Inflammatory macrophage treated with lipopolysaccharide for 4 hours (primary cell): ENCODE measurements at regions not wholly inside any gene's neighbourhood (a gene's known extent, or its start where the extent isn't known, plus 50 kb on each side); places are given as distances from the start of the nearest gene placed in this dataset.
"Not testable (repeated sequence)": the region's sequence is repeated elsewhere in the genome, so short reads cannot be mapped to it uniquely, and the experiment has no call there.

Experiments used
- DNase-seq: peaks from one replicate; pipeline ENCODE4 v3.0.0-alpha.2; 2020

DNA sequence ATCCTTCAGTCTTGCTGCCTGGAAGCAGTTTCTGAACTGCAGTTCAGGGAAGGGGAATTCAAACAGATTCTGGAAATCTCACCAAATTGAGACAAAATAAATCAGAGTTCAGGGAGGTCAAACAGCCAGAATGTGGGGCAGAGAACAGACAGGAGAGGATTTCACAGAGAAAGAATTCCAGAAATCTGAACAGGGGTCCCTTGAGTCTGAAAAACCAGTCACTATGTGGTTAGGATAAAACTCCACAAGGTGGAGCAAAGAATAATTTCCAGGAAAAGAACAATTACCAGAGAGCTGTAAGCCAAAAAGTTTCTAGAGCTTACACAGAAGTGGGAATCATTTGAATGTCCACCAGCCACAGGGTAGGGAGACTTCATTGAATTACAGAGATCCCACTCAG is 84.7 kb downstream of the URB2 start:
- no peak for DNase-seq

DNA sequence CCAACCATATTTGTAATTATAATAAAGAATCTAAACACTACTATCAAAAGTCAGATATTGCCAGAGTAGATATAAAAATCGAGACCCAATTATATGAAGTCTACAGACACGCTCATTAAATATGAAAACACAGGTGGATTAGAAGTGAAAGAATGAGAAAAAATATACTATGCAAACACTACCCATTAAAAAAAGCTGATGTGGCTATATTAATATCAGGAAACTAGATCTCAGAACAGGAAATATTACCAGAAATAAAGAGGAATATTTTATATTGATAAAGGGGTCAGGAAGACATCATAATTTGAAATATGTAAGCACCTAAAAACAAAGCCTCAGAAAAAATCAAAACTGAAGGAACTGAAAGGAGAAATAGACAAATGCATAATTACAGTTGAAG is 88.3 kb downstream of the URB2 start:
- no peak for DNase-seq

DNA sequence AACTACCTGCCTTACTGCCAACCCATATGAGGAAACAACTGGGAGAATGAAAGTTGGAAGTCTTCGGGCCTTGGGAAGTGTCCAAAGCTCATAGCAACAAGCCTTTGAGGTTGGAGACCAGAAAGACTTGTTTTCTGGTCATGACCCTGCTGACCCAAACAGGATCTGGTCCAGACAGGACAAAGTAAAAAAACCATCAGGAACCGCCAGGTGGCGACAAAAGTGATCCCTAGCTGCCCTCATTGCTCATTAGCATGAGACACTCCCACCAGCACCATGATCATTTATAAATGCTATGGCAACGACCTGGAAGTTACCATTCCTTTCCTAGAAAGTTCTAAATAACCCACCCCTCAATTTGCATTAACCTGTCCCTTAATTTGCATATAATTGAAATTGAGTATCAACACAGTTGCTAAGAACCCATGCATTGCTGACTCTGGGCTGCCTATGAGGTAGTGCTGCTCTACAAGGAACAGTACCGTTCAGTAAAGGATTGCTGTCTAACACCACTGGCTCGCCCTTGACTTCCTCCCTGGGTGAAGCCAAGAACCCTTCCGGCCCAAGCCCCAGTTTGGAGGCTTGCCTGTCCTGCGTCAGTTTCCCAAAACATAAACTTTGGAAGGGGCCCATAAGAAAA is 89.0 kb downstream of the URB2 start:
- DNase-seq = peak; percentile 6

DNA sequence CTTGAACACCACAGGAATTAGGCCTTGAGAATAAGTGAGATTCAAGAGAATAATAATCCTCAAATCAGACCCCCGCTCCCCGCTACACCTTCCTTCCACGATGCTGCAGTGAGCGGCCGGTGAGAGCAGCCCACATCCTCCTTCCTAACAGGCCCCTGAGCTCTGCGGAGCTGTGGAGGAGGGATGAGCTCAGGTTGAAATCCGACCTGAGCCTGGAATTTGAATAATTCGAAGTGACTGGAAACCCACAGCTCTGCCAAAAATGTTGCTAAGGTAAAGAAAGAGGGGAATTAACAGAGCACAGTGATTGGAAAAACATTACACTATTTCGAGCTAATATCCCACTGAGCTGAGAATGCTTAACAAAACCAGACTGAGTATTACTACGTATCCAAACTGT is 90.0 kb downstream of the URB2 start:
- no peak for DNase-seq

DNA sequence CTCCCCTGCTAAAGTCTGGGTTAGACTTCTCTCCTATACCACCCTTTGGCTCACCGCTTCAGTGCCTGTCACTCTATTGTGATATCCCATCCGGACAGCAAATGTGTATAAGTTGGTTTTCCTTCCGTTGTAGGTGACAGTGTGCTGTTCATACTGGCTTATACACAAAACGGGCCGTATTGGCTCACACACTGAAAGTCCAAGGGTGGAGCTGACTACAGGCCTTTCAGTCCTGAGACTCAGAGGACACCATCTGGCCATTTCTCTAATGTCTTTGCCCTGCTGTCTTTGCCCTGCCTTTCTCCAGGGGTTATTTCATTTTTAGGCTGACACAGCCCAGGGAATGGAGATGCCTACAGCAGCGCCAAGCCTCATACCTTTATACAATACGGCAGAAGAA is 90.7 kb downstream of the URB2 start:
- DNase-seq = no peak

DNA sequence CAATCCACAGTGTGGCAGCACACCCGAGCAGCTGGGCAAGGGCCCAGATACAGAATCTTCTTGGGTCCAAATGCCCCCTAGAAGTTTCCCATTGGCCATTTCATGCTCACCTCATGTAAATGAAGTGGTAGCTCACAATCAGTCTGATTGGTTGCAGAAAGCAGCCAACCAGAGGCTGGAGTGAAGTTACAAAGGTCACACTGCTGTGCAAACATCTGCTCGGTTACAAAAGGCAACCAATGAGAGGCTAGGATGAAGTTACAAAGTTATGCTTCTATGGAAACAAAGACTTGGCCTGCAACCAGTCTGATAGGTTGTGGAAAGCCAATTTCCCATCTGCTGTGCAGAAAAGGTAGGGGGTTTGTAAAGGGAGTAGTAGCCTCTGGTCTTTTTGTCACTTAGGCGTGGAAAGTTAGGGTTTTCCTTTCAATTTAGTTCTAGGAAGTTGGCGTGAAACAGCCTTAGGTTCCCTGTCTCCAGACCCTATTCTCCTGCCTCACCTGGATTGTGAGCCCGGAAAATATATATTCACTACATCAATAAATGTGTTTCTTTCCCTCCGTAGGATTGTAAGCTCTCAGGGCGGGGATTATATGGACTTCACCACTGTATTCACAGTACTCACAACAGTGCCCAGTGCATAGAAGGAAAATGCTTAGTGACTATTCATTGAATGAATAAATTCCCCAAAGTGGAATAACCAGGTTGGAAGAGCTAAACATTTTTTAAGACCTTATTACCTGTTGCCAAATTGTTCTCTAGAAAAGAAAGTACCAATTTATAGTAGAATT is 91.9 kb downstream of the URB2 start:
- DNase-seq = no peak

DNA sequence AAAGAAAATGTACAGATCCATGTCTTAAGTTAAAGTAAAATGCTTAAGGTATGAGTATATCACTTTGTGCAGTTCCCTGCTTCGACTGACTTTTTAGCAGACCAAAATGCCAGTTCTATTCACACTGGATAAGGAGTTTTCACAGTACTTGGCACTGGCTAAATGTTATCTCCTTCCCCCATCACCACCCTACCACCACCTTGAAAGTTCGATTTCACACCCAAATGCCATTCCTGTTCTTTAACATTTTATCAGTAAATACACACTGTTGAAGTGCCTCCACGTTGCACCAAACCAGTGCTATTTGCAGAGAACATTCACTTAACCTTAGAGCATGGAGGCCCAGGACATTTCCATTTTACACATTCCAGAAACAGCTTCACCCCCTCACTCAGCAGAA is 100.0 kb downstream of the URB2 start:
- no peak for DNase-seq

DNA sequence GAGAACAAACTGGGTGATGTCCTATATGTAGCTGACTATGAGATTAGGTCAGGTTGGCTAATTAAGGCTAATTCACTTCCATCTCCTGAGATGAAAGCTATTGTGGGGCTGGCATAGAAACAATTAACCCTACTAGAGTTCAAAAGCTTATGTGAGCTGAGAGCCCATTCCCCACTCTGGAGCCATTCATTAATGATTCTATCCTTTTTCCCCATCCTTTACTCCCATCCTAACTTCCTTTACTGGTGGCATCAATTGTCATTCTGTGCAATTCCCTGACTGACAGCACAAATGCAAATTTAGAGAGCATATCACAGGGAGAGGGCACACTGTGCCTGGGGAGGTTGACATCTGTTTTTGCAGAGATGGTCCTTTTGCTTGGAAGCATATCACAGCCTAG is 103.9 kb downstream of the URB2 start:
- DNase-seq = no peak

DNA sequence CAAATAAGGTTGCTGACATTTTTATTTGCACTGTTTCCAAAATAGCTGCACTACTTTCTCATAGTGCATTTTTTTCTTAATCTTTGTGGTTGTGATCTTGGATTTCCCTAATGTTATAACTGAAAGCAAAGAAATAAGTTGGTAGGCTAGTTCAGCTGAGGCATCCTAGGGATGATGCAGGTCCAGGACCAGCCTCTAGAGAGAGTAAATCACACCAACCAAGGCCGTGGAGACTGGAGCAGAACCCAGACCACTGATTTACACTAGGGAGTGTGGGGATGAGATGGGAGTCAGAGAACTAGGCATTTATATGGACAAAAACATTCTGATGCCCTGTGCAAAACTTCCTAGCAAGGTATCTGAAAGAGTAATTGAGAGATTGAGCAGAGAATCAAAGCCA is 104.5 kb downstream of the URB2 start:
- DNase-seq = no peak

DNA sequence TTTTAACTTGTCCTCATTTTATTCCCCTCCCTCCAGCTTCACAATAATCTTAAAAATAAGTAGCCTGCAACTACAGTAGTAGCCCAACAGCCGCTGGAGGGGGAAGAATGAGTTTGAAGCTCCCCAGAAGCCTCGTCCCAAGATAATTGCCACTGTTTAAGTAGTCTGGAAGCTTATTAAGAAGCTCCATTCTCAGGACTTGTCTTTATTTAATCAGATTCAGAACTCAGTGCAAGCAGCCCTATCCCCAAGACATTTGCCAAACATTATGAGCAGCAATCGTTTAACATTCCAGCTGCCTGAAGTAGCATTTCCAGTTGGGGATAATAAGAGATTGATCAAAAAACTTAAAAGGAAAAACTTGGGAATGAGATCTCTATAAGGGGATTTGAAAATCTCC is 106.0 kb downstream of the URB2 start:
- DNase-seq = no peak

DNA sequence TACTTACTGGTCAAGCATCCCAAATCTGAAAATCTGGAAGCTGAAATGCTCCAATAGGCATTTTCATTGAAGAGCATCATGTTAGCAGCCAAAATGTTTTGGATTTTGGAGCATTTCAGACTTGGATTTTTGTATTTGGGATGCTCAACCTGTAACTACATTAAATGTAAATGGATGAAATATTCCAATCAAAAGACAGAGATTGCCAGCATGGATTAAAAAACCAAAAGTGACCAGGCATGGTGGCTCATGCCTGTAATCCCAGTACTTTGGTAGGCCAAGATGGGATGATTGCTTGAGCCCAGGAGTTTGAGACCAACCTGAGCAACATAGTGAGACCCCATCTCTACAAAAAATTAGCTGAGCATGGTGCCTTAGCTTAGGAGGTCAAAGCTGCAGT is 110.3 kb downstream of the URB2 start:
- no peak for DNase-seq

DNA sequence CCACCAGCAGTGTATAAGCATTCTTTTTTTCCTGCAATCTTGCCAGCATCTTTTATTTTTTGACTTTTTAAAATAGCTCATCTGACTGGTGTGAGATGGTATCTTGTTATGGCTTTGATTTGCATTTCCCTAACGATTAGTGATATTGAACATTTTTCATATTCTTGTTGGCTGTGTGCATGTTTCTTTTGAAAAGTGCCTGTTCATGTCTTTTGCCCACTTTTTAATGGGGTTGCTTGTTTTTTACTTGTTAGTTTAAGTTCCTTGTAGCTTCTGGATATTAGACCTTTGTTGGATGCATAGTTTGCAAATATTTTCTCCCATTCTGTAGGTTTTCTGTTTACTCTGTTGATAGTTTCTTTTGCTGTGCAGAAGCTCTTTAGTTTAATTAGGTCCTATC is 116.6 kb downstream of the URB2 start:
- DNase-seq = not testable (repeated sequence)

DNA sequence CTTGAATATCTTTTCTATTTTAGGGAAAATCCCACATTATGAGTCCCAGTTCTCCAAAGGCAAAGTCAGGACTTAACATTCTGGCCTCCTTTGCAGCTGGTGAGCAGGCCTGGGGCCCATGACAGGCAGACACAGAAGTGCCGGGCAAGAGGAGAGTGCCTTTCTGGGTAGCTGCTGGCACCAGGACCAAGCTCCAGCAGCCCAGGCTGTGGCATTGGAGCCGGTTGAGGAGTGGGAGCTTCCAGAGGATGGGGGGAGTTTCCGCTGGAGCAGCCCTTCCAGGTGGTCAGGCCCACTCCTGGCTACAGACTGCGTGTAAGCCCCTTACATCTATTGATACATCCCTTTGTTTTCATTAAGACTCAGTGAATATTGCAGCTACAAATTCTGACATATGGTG is 123.9 kb downstream of the URB2 start:
- no peak for DNase-seq

DNA sequence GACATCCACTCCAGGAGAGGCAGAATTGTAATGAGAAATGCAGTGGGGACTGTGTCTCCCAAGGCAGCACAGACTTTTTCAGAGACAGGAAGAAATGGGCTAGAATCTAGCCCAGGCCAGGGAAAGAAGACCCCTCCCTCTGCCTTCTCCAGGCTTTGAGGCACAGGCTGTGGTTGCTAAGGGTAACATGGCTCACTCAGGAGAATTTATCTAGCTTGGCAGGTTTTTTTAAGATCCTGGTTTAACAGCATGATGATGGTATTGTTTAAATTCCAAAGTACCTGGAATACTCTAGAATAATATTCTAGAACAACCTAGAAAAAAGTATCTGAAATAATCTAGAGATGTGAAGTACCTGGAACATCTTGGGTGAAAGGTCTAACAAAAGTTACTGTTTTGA is 125.6 kb downstream of the URB2 start:
- no peak for DNase-seq

DNA sequence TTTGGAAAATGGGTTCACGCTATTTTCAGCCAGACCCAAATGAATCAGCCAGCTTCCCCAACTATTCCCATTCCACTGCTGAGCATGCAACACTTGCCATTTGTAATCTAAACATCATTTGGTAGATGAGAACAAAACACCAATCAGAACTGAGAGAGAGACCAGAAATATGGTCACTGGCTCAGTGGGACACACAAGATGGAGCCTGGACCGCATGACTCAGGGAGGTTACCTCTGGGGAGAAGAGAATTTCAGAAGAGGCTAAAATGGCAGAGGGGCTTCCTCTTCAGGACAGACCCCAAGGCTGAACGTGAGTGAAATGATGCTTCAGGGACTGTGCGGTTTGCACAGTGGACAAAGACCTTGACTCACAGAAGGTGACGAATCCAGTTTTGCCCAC is 126.6 kb downstream of the URB2 start:
- no peak for DNase-seq

DNA sequence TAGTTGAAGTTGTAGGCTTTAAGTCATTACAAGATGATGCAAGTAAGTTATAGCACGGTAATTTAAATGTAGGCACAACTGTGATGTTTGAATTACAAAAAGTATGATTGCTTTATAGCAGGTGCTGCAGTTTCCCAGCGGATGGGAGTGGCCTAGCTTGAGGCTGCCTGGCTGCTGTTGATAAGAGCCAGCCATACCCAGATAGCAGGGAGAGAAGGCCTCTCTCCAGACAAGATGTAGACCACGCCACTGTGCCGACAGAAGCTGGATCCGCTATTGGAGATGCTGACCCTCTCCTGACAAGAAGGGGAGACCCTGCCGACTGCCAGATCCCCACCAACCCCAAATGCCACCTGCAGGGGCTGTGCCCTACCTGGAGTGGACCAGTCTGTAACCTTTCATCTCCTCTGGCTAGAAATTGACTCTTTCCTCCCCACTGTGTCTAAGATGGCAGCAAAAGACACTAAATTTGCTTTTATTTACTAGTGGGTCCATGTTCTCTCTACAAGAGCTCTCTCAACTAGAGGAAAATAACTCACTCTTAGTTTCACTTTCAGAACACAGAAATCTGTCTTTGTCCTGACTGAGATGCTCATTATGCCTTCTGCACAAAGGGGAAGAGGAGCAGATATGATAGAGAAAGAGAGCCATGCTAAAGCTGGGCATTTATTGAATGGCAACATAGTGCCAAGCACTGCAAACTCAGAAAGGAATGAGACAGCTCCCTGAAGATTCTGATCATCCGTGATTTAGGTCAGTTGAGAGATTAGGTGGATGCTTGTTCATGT is 127.9 kb downstream of the URB2 start:
- DNase-seq = no peak

DNA sequence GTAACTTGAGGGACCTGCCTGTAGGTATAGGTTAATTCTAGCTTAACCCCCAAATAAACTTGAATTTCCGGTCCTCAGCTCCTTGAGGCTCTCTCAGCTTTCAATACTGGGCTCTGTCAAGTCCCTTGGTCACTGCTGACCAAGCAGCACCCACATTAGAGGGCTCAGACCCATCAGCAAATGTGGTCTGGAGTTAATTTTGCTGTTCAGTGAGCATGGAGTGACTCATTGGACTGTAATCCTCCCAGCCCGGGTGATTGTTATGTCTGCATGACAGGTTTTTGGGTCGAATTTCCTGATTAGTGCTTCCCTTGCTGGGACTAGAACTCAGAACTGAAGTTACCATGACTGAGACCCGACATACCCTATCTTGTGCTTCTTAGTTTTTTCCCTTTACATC is 130.6 kb downstream of the URB2 start:
- DNase-seq = no peak

DNA sequence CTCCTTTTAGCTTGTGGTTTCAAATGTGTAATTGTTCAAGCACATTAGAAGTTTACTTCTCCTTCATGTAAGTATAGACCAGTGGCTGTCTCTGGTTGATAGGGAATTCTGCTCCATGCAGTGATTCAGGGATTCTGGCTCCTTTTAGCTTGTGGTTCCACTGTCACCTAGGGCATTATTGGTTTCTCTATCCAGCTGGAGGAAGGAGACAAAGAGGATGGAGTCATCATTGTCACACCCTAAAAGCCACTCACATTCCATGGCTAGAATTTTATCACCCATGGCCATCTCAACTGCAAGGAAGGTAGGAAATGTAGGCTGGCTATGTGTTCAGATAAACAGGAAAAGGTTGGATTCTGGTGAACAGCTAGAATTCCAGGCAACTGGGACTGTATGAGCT is 131.2 kb downstream of the URB2 start:
- DNase-seq = no peak

DNA sequence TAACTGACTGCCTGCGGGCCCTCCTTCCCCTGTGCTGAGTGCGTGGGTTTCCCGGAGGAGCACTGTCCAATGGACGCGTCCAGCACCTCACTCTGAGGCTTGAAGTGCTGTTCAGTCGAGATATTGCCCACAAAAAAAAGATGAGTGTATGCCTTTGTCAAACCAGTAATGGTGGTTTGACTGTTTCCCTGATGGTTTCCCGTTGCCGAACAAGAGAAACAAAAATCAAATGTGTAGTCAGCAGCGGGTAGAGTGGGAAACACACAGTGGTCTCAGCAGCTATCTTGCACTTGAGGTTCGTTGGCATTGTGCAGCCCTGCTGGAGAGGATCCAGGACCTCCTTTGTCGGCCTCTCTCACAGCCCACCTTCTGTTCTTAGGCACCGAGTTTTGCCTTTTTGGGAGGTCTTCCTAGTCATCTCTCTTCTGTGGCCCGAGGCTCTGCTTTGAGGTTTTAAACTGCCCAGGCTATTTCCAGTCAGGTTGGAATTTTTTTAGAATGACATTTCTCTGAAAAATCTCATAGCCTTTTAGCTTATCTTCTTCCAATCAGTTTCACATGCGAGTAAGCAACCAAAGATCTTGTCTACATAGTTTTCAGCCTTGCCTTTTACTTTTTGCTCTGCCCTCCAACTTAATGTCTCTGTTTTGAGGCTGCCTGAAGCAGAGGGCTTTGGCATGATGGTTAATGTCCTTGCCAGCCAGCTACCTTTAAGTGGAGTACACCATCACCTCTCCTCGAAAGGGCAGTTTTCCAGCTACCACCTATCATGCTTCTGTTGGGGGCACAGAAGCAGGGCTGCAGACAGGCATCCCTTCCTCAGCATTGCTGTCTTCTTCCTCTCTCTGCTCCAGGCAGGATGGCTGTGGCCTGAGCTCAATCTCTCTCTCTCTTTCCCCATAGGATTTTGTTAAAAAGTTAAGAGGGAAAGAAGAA is 132.3 kb downstream of the URB2 start:
- DNase-seq = no peak

DNA sequence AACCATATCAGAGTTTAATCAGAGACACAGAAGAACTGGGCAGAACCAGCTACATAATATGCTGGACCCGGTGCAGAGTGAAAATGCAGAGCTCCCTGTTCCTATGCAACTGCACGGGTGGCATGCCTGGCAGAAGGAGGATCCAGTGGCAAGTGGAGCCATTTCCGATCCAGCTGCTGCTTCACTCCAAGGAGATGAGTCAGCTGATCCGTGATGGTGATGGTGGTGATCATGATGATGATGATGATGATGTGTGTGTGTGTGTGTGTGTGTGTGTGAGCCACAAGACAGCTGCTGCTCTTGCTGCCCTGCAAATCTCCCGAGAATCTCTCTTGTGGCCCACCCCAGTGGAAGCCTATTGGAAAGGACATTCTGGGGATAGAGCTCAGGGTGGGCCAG is 133.0 kb downstream of the URB2 start:
- DNase-seq = no peak

DNA sequence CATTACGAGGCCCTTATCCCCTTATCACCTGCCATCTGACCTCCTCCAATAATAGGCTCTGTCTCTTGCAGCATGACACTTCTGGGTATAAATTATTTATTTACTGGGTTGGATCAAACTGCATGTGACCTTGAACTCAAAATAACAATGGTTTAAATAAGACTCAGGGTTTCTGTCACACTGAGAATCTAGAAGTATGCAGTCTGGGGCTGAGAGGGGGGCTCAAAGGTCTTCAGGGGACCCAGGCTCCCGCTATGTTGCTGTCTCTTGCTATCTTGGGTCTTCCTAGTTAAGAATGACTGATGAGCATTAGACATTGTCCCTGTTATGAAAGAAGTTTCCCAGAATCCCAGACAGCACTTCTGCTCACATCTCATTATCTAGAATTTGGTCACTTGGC is 133.5 kb downstream of the URB2 start:
- DNase-seq = no peak

DNA sequence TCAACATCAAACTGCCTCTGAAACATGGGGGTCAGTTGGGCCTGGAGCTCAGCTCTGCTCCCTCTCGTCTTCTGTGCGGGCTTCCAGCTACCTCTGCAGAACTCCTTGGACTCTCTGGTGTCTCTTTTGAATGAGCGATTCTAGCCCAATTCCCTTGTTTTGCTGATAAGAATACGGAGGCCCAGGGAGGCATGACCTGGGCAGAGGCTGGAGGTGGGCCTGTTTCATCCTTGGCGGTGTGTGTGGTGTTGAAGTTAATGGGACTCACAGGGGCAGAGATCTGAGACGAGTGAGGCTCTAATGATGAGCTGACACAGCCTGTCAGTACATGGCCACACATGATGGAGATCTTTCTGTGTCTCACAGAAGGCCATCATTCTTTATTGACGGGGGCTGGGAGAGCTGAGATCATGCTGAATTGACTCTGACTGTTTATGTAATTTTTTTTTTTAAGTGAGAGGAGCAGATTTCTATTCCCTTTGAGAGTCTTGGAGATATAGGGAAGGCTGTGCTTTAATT is 134.5 kb downstream of the URB2 start:
- DNase-seq = no peak

DNA sequence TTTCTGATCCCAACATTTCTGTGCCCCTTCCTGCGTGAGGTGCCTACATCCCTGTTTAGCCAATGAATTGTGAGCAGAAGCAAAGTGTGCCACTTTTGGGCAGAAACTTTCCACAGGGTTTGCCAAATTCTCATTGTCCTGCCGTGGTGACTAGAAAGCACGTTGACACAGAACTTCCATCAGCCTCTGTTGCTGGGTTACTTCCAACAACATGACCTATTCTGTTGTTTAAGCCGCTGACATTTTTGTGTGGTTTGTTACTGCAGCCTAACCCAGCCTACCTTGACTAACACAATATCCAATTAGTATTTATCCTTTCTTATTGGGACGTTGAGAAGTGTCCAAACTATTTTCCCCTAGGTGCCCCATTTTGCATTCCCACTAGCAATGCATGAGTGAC is 136.8 kb downstream of the URB2 start:
- no peak for DNase-seq
